Colonic mucosa (tissue), 4 donors: ENCODE measurements at regions not wholly inside any gene's neighbourhood (a gene's known extent, or its start where the extent isn't known, plus 50 kb on each side); places are given as distances from the start of the nearest gene placed in this dataset.

Source experiments
- DNase-seq: peaks from one replicate; pipeline ENCODE4 v3.0.0-alpha.2; 2020
- H3K27ac ChIP-seq: fragments of 200-600 bp; one replicate; pipeline ENCODE4 v1.8.0; 2021
- H3K27me3 ChIP-seq: fragments of 200-600 bp; one replicate; pipeline ENCODE4 v1.8.0; 2021
- H3K36me3 ChIP-seq: fragments of 200-600 bp; one replicate; pipeline ENCODE4 v1.8.0; 2021
- H3K4me1 ChIP-seq: fragments of 200-600 bp; one replicate; pipeline ENCODE4 v1.8.0; 2021; ENCODE audit warnings: mild to moderate bottlenecking
- H3K4me3 ChIP-seq: fragments of 200-600 bp; one replicate; pipeline ENCODE4 v1.8.0; 2021
- H3K9ac ChIP-seq, 2 donors: one replicate each; pipeline ENCODE4 v1.7.0; 2013; ENCODE audit warnings: control low read depth in 2 of 2, low read depth in 2 of 2, low read length in 2 of 2
- H3K9me3 ChIP-seq: fragments of 200-600 bp; one replicate; pipeline ENCODE4 v1.8.0; 2021
- intact Hi-C: fragments of 100-400 bp; cut with DNase I; formaldehyde crosslinking; loops from one replicate; pipeline ENCODE4 v1.14.1; 2022
- TF ChIP-seq, protein P1 (sequence below): fragments of 200-600 bp; IDR thresholded peaks from one replicate; pipeline ENCODE4 v1.8.0; 2022; ENCODE audit warnings: antibody characterized with exemption, mild to moderate bottlenecking
- donor health status: healthy.
- donor health status: DM: no; HTN: no; CAD: no.
- donor health status: DM: no; HTN: no; CAD: no.

- Histone ChIP-seq H3K9me3 (no peaks in the 10 kb centered on the region), H3K27me3 (no peaks in the 10 kb centered on the region), H3K36me3 (no peaks in the 10 kb centered on the region), H3K9ac (no peak overlapping the region), H3K27ac (no peak overlapping the region), H3K4me3 (no peak overlapping the region), H3K4me1 (no peaks in the 10 kb centered on the region)
- intact Hi-C loops = no loop called here
- TF ChIP-seq, protein P1, sequence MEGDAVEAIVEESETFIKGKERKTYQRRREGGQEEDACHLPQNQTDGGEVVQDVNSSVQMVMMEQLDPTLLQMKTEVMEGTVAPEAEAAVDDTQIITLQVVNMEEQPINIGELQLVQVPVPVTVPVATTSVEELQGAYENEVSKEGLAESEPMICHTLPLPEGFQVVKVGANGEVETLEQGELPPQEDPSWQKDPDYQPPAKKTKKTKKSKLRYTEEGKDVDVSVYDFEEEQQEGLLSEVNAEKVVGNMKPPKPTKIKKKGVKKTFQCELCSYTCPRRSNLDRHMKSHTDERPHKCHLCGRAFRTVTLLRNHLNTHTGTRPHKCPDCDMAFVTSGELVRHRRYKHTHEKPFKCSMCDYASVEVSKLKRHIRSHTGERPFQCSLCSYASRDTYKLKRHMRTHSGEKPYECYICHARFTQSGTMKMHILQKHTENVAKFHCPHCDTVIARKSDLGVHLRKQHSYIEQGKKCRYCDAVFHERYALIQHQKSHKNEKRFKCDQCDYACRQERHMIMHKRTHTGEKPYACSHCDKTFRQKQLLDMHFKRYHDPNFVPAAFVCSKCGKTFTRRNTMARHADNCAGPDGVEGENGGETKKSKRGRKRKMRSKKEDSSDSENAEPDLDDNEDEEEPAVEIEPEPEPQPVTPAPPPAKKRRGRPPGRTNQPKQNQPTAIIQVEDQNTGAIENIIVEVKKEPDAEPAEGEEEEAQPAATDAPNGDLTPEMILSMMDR = no peak
- no peak for DNase-seq
Measured at GRCh38 chr3:22779737-22780136, 423.4 kb upstream of the UBE2E2 start.

- TF ChIP-seq, protein P1 = no peak
- Histone ChIP-seq H3K4me3 (no peak overlapping the region), H3K27ac (no peak overlapping the region), H3K27me3 (no peaks in the 10 kb centered on the region), H3K36me3 (no peaks in the 10 kb centered on the region), H3K9ac (no peak overlapping the region), H3K9me3 (no peaks in the 10 kb centered on the region), H3K4me1 (no peaks in the 10 kb centered on the region)
- intact Hi-C loops = no loop called here
- no peak for DNase-seq
Measured at GRCh38 chr3:22792533-22792932, 410.6 kb upstream of the UBE2E2 start.

DNA sequence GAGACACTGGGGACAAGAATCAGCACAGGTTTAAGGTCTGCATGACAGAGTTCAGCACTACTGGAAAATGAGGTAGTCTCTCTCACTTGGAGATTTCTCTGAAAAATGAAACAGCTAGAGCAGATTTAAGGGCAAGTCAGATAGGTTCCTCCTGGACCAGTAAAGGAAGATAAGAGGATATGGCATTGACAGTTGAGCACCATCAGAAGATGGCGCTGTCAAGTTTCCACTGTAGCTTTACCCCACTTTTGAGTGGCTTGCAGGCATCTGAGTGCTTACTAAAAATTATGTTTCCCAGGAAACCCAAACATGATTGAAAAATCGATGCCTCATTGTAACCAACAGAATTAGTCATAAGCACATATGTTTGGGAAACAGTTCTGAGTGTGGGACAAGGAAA lies 407.2 kb upstream of the UBE2E2 start:
- Histone ChIP-seq H3K36me3 (no peaks in the 10 kb centered on the region), H3K9me3 (no peaks in the 10 kb centered on the region), H3K27ac (no peak overlapping the region), H3K4me3 (no peak overlapping the region), H3K4me1 (no peaks in the 10 kb centered on the region), H3K27me3 (no peaks in the 10 kb centered on the region), H3K9ac (no peak overlapping the region)
- DNase-seq = no peak
- TF ChIP-seq, protein P1 = no peak
- intact Hi-C loops = no loop called here

DNA sequence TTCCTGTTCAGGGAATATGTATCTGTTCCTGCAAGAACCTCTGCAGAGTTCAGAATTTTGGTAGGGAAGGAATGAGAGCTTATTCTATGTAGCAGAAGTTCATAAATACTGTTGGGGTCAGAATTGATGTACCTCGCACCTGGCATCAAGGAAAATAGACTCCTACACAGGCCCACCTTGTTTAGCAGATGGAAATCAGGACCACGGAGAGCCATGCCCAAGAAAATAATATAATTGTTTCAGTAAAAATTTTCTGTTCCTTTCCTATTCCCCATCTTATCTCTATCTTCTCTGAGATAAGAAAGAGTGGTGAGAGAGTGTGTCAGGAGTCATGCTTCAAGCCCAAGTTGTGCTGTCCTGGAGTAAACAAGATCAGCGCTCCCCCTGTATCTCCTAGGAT lies 404.7 kb upstream of the UBE2E2 start:
- no peaks in the 10 kb centered on the region for H3K4me1 ChIP-seq
- H3K36me3 ChIP-seq = no peaks in the 10 kb centered on the region
- H3K27me3 ChIP-seq = no peaks in the 10 kb centered on the region
- no peak for DNase-seq
- intact Hi-C loops = no loop called here
- TF ChIP-seq, protein P1 = no peak
- H3K27ac ChIP-seq = no peak overlapping the region
- no peak overlapping the region for H3K4me3 ChIP-seq
- H3K9ac ChIP-seq = no peak overlapping the region
- H3K9me3 ChIP-seq = no peaks in the 10 kb centered on the region

DNA sequence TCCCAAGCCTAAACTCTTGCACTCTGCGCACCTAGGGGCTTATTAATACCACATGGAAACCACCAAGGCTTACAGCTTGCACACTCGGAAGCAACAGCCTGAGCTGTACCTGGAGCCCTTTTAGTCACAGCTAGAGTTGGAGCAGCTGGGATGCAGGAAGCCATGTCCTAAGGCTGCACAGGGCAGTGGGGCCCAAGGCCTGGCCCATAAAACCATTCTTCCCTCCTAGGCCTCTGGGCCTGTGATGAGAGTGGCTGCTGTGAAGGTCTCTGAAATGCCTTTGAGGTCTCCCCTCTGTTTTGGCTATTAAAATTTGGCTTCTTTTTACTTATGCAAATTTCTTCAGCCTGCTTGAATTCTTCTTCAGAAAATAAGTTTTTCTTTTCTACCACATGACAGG lies 383.9 kb upstream of the UBE2E2 start:
- TF ChIP-seq, protein P1 = no peak
- no peaks in the 10 kb centered on the region for H3K27me3 ChIP-seq
- H3K36me3 ChIP-seq = no peaks in the 10 kb centered on the region

DNA sequence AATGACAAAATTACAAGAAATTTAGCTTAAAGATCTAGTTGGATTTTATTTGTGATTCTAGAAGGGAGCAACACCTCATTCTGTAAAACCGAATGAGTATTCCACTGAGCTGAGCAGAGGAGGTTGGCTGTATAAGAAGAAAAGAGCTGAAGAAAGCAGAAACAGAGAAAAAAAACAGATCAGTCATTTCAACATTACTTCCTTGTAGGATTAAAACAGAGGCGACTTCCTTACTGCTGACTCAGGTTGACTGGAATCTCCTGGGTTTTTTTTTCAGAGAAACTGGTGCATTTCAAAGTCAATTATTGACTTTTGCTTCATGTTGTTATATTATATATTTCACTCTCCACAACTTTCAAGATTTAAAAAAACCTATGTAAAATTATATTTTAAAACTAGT lies 368.1 kb upstream of the UBE2E2 start:
- TF ChIP-seq, protein P1 = no peak
- no peaks in the 10 kb centered on the region for H3K27me3 ChIP-seq
- H3K9me3 ChIP-seq = no peaks in the 10 kb centered on the region
- no peak overlapping the region for H3K27ac ChIP-seq
- no peaks in the 10 kb centered on the region for H3K4me1 ChIP-seq
- no peak overlapping the region for H3K9ac ChIP-seq
- H3K4me3 ChIP-seq = no peak overlapping the region
- H3K36me3 ChIP-seq = no peaks in the 10 kb centered on the region
- no peak for DNase-seq
- intact Hi-C loops = no loop called here

More for the DNA sequence above, 383.9 kb upstream of the UBE2E2 start:
- Histone ChIP-seq H3K9ac (no peak overlapping the region), H3K9me3 (no peaks in the 10 kb centered on the region), H3K27ac (no peak overlapping the region), H3K4me3 (no peak overlapping the region), H3K4me1 (no peaks in the 10 kb centered on the region)
- intact Hi-C loops = no loop called here
- DNase-seq = no peak
